H1 (cell line): ENCODE measurements at regions not wholly inside any gene's neighbourhood (a gene's known extent, or its start where the extent isn't known, plus 50 kb on each side); places are given as distances from the start of the nearest gene placed in this dataset.

ENCODE experiments used
- CTCF ChIA-PET: fragments of 300-600 bp; sonication (Branson Sonifier 250); formaldehyde crosslinking; loops from one replicate; lab custom pipeline; 2021; ENCODE audit not compliant: partially characterized antibody; lab: Charles Lee
- POLR2A ChIA-PET: fragments of 300-600 bp; sonication (Branson Sonifier 250); formaldehyde crosslinking; loops from one replicate; lab custom pipeline; 2021; ENCODE audit warnings: inconsistent platforms; ENCODE audit not compliant: partially characterized antibody; lab: Charles Lee
- DNase-seq, 2 experiments: peaks; one replicate each; pipeline versions ENCODE4 v3.0.0 to v3.0.0-alpha.2; 2010 to 2022; ENCODE audit warnings: low spot score in 2 of 2, low read depth in 1 of 2, mixed read lengths in 1 of 2
- FAIRE-seq: peaks from 2 replicates; lab custom pipeline; 2011; peaks lifted over from hg19 to GRCh38; lab: Jason Lieb, UNC
- H2AFZ ChIP-seq: 2 replicates; pipeline ENCODE4 v1.8.1; 2012; ENCODE audit warnings: low read length, inconsistent platforms
- H2AK5ac ChIP-seq: 2 replicates; pipeline ENCODE4 v1.6.1; 2013; ENCODE audit warnings: low read depth, low read length
- H2BK120ac ChIP-seq: replicated peaks from 2 replicates; pipeline ENCODE3; 2013; ENCODE audit warnings: low read depth, low read length, inconsistent platforms
- H2BK12ac ChIP-seq: 2 replicates; pipeline ENCODE4 v1.6.1; 2013; ENCODE audit warnings: low read depth, low read length
- H2BK15ac ChIP-seq: 2 replicates; pipeline ENCODE4 v1.6.1; 2013; ENCODE audit warnings: low read length
- H2BK20ac ChIP-seq: 2 replicates; pipeline ENCODE4 v1.6.1; 2013; ENCODE audit warnings: low read length
- H2BK5ac ChIP-seq: 2 replicates; pipeline ENCODE4 v1.6.1; 2013; ENCODE audit warnings: low read depth, low read length
- H3K14ac ChIP-seq: 2 replicates; pipeline ENCODE4 v1.6.1; 2013; ENCODE audit warnings: inconsistent platforms; ENCODE audit not compliant: insufficient read length
- H3K18ac ChIP-seq: 2 replicates; pipeline ENCODE4 v1.6.1; 2013; ENCODE audit warnings: low read length; ENCODE audit errors: extremely low read depth
- H3K23ac ChIP-seq: 2 replicates; pipeline ENCODE4 v1.6.1; 2013; ENCODE audit warnings: inconsistent platforms; ENCODE audit not compliant: insufficient read length
- H3K23me2 ChIP-seq: 2 replicates; pipeline ENCODE4 v1.6.1; 2013; ENCODE audit warnings: low read depth, low read length
- H3K27ac ChIP-seq: 2 replicates; pipeline ENCODE4 v1.6.1; 2011; ENCODE audit warnings: low read depth, low read length, inconsistent platforms
- H3K27me3 ChIP-seq, 4 experiments: replicated peaks in 1 of 4; 1 replicate in 1 of 4; 2 replicates in 3 of 4; pipeline versions ENCODE4 v1.6.1 to v1.8.1; 2011 to 2013; ENCODE audit warnings: low read length in 3 of 4, mild to moderate bottlenecking in 3 of 4, inconsistent platforms in 2 of 4, mixed read lengths in 2 of 4, moderate library complexity in 1 of 4; ENCODE audit not compliant: control insufficient read depth in 3 of 4, insufficient read depth in 3 of 4; ENCODE audit errors: extremely low read depth in 1 of 4
- H3K36me3 ChIP-seq, 4 experiments: 2 replicates each; pipeline versions ENCODE4 v1.6.1 to v1.8.1; 2011 to 2013; ENCODE audit warnings: mild to moderate bottlenecking in 4 of 4, low read length in 3 of 4, moderate library complexity in 2 of 4, control low read depth in 1 of 4, inconsistent platforms in 1 of 4; ENCODE audit not compliant: insufficient read depth in 4 of 4, control insufficient read depth in 2 of 4
- H3K4ac ChIP-seq: replicated peaks from 2 replicates; pipeline ENCODE3; 2013; ENCODE audit warnings: low read length, low read depth, mixed read lengths, inconsistent platforms; ENCODE audit not compliant: insufficient read length
- H3K4me1 ChIP-seq, 4 experiments: replicated peaks in 1 of 4; 1 replicate in 1 of 4; 2 replicates in 3 of 4; pipeline versions ENCODE4 v1.6.1 to v1.8.1; 2011 to 2013; ENCODE audit warnings: low read length in 3 of 4, inconsistent platforms in 2 of 4, mixed read lengths in 1 of 4; ENCODE audit not compliant: insufficient read depth in 4 of 4, control insufficient read depth in 3 of 4
- H3K4me2 ChIP-seq, 2 experiments: 2 replicates each; pipeline versions ENCODE4 v1.6.1 to v1.8.1; 2011 to 2013; ENCODE audit warnings: low read depth in 2 of 2, low read length in 2 of 2, control low read depth in 1 of 2, inconsistent platforms in 1 of 2, mild to moderate bottlenecking in 1 of 2; ENCODE audit not compliant: insufficient read depth in 1 of 2
- H3K4me3 ChIP-seq, 4 experiments: fragments of 200-600, 300-600 bp in 1 of 4; sonication (generic), shearing (Covaris generic), sonication (Bioruptor Twin) in 1 of 4; 2 replicates each; pipeline versions ENCODE4 v1.5.1 to v1.8.1; 2011 to 2016; ENCODE audit warnings: low read length in 4 of 4, low read depth in 3 of 4, control low read depth in 2 of 4, inconsistent platforms in 2 of 4, mild to moderate bottlenecking in 2 of 4, mixed read lengths in 1 of 4, moderate library complexity in 1 of 4; ENCODE audit not compliant: insufficient read depth in 2 of 4; ENCODE audit errors: extremely low read depth in 1 of 4
- H3K56ac ChIP-seq: replicated peaks from 2 replicates; pipeline ENCODE3; 2013; ENCODE audit warnings: low read depth, mild to moderate bottlenecking, mixed read lengths, low read length, inconsistent platforms; ENCODE audit not compliant: insufficient read length
- H3K79me1 ChIP-seq: 2 replicates; pipeline ENCODE4 v1.6.1; 2013; ENCODE audit warnings: low read depth, low read length, control low read depth
- H3K79me2 ChIP-seq, 2 experiments: 2 replicates each; pipeline versions ENCODE4 v1.6.1 to v1.8.1; 2012 to 2013; ENCODE audit warnings: low read length in 2 of 2, mild to moderate bottlenecking in 2 of 2, inconsistent platforms in 1 of 2; ENCODE audit not compliant: insufficient read depth in 2 of 2, control insufficient read depth in 1 of 2
- H3K9ac ChIP-seq, 4 experiments: replicated peaks in 1 of 4; 1 replicate in 1 of 4; 2 replicates in 3 of 4; pipeline versions ENCODE4 v1.6.1 to v1.8.1; 2011 to 2013; ENCODE audit warnings: low read depth in 3 of 4, low read length in 3 of 4, control low read depth in 2 of 4, mild to moderate bottlenecking in 2 of 4, moderate library complexity in 2 of 4, inconsistent platforms in 1 of 4; ENCODE audit errors: extremely low read depth in 1 of 4
- H3K9me3 ChIP-seq, 2 experiments: 2 replicates each; pipeline versions ENCODE4 v1.6.1 to v1.8.1; 2012 to 2013; ENCODE audit warnings: mild to moderate bottlenecking in 2 of 2, moderate library complexity in 2 of 2, control low read depth in 1 of 2, inconsistent platforms in 1 of 2, low read depth in 1 of 2, low read length in 1 of 2, mixed read lengths in 1 of 2; ENCODE audit not compliant: insufficient read depth in 2 of 2
- H4K20me1 ChIP-seq, 2 experiments: replicated peaks in 1 of 2; 2 replicates each; pipeline versions ENCODE3 to v1.8.1; 2011 to 2013; ENCODE audit warnings: inconsistent platforms in 2 of 2, low read length in 2 of 2, mild to moderate bottlenecking in 1 of 2; ENCODE audit not compliant: insufficient read depth in 2 of 2, control insufficient read depth in 1 of 2
- H4K5ac ChIP-seq: 2 replicates; pipeline ENCODE4 v1.6.1; 2013; ENCODE audit warnings: low read length, low read depth, mixed read lengths, inconsistent platforms; ENCODE audit not compliant: insufficient read length
- H4K8ac ChIP-seq: 2 replicates; pipeline ENCODE4 v1.8.0; 2013; ENCODE audit warnings: mild to moderate bottlenecking, moderate library complexity, low read length, inconsistent platforms; ENCODE audit not compliant: insufficient read depth; ENCODE audit errors: extremely low read depth
- H4K91ac ChIP-seq: replicated peaks from 2 replicates; pipeline ENCODE3; 2013; ENCODE audit warnings: low read length, mixed read lengths, inconsistent platforms; ENCODE audit not compliant: insufficient read length
- RAD21 ChIP-seq, 2 experiments: IDR thresholded peaks in 1 of 2; conservative IDR thresholded peaks in 1 of 2; 2 replicates each; pipeline ENCODE4 v1.6.1; 2011; ENCODE audit warnings: low read depth in 2 of 2, low read length in 2 of 2, improper control_type of control experiment in 1 of 2, inconsistent platforms in 1 of 2, mild to moderate bottlenecking in 1 of 2, moderate library complexity in 1 of 2
- SP1 ChIP-seq: IDR thresholded peaks from 2 replicates; pipeline ENCODE4 v1.6.1; 2011; ENCODE audit warnings: low read depth, low read length
- WGBS, 2 experiments: shearing (Covaris generic) in 1 of 2; methylation state at CpG; one replicate each; pipeline versions ENCODE4 v1.1.6 to v1.1.7; 2013 to 2015; ENCODE audit warnings: low lambda C conversion rate in 2 of 2, mixed read lengths in 2 of 2, inconsistent platforms in 1 of 2, low coverage in 1 of 2, missing lambda C conversion rate in 1 of 2; ENCODE audit not compliant: insufficient replicate concordance in 2 of 2, insufficient coverage in 1 of 2, insufficient read length in 1 of 2; ENCODE audit errors: extremely low coverage in 1 of 2, missing lambda C conversion rate in 1 of 2; 5-methylcytosine and 5-hydroxymethylcytosine counted together

DNA sequence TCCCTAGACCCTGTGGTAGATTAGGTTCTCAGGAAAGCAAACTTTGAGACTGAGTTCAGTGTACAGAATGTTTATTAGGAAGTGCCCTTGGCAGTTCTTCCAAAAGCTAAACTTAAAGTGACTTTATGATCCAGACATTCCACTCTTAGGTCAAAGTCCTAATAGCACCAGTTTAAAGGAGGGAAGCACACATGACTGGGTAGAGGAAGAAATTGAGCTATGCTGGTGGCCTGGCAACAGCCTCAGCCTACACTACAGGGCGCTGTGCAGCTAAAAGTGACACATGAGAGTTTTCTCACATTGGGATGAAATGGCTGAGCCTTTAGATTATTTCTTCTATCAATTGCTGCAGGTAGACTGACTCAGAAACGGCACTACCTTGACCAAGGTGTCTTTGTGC, 280.4 kb downstream of the BRINP2 start:
- Histone ChIP-seq H2BK15ac (no peak overlapping the region), H3K23me2 (no peaks in the 10 kb centered on the region), H3K56ac (no peak overlapping the region), H3K79me1 (no peaks in the 10 kb centered on the region), H4K8ac (no peak overlapping the region), H4K5ac (no peak overlapping the region), H4K91ac (no peak overlapping the region), H3K27ac (no peak overlapping the region), H3K4me1 (no peaks in the 10 kb centered on the region; a peak in 1 of 7 replicates), H3K27me3 (peaks cover 0 to 1% (median 0%) of the 10 kb centered on the region in 4 experiments; a peak in 1 of 7 replicates), H2BK12ac (no peak overlapping the region), H3K9me3 (no peaks in the 10 kb centered on the region), H3K4me2 (no peak overlapping the region), H3K4me3 (no peak overlapping the region), H4K20me1 (no peaks in the 10 kb centered on the region), H3K14ac (no peak overlapping the region), H2AK5ac (no peak overlapping the region), H2BK5ac (no peak overlapping the region), H3K18ac (no peak overlapping the region), H3K4ac (no peak overlapping the region), H2AFZ (0 out of 2 replicates have a peak overlapping the region, but pooled peaks have one; percentile 7), H3K9ac (no peak overlapping the region), H3K79me2 (no peaks in the 10 kb centered on the region), H2BK120ac (no peak overlapping the region), H3K23ac (no peak overlapping the region), H3K36me3 (no peaks in the 10 kb centered on the region), H2BK20ac (no peak overlapping the region)
- TF ChIP-seq SP1 (no peak), RAD21 (IDR thresholded peaks at IDR 0.05 in 1 of 2, conservative IDR thresholded peaks at IDR 0.05 in 1 of 2; ENCODE audit: low read depth in 2 of 2, low read length in 2 of 2) (peak in 1 of 2 experiments; percentile 12; a peak in 1 of 4 replicates)
- no peak for FAIRE-seq
- CTCF ChIA-PET = interaction anchor here (0.6 to 1.2 kb wide), 4 partner anchors 22 to 231 kb away, joined by 3 read pairs; no protein-coding TSS in a partner anchor
- WGBS, 2 experiments = 76% methylated on average over 2 of the region's 2 CpGs; no CpG with 5 or more reads in 1 of the 2 experiments
- POLR2A ChIA-PET = no interaction called here
- DNase-seq = no peak
